ENCODE measurements at regions not wholly inside any gene's neighbourhood (a gene's known extent, or its start where the extent isn't known, plus 50 kb on each side); places are given as distances from the start of the nearest gene placed in this dataset.
"Not testable (repeated sequence)": the region's sequence is repeated elsewhere in the genome, so short reads cannot be mapped to it uniquely, and the experiment has no call there.

GRCh38 chr15:22200417-22200816 lies 120.1 kb downstream of the OR4M2 start:
- TF ChIP-seq CTCF (IDR thresholded peaks at IDR 0.05; ENCODE audit: low read depth, low read length); EZH2phosphoT487 (IDR thresholded peaks at IDR 0.05; ENCODE audit: low read depth): not testable (repeated sequence)

Data from OCI-LY3 (cell line).